ENCODE measurements at regions not wholly inside any gene's neighbourhood (a gene's known extent, or its start where the extent isn't known, plus 50 kb on each side); places are given as distances from the start of the nearest gene placed in this dataset.

- TF ChIP-seq CTCF (IDR thresholded peaks at IDR 0.05; ENCODE audit: low read length, missing control alignments), result no peak
- no peak overlapping the region for H3K4me3 ChIP-seq (replicated peaks; ENCODE audit: low read depth, low read length)
- DNase-seq (ENCODE audit: low read depth), result no peak
Measured at GRCh38 chr16:51685498-51685897, 534.4 kb upstream of the SALL1 start.

- no peak overlapping the region for H3K4me3 ChIP-seq (replicated peaks; ENCODE audit: low read depth, low read length)
- no peak for DNase-seq (ENCODE audit: low read depth)
- no peak for TF ChIP-seq CTCF (IDR thresholded peaks at IDR 0.05; ENCODE audit: low read length, missing control alignments)
Measured at GRCh38 chr16:51683882-51684281, 532.8 kb upstream of the SALL1 start.

- TF ChIP-seq CTCF (IDR thresholded peaks at IDR 0.05; ENCODE audit: low read length, missing control alignments), result no peak
- H3K4me3 ChIP-seq (replicated peaks; ENCODE audit: low read depth, low read length), result no peak overlapping the region
- no peak for DNase-seq (ENCODE audit: low read depth)
Measured at GRCh38 chr16:51682905-51683304, 531.8 kb upstream of the SALL1 start.

DNA sequence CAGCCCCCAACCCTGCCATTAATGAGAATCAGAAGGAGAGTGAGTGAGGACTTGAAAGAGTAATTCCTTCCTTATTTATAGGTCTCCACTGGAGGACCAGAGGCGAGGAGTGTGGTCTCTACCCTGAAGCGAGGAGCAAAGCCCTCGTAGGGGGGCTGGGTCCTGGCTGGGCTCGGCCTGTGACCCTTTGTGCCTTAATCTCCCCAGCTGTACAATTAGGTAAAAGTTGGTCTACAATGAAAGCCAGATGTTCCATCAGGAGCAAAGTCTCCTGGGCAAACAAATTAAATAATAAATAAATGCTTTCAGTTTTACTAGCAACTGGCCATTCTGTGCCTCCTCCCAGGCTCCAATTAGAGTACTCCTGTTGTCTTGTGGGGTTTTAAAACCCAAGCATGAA is 523.5 kb upstream of the SALL1 start:
- H3K4me3 ChIP-seq (replicated peaks; ENCODE audit: low read depth, low read length), result no peak overlapping the region
- TF ChIP-seq CTCF (IDR thresholded peaks at IDR 0.05; ENCODE audit: low read length, missing control alignments), result no peak
- DNase-seq (ENCODE audit: low read depth), result no peak

DNA sequence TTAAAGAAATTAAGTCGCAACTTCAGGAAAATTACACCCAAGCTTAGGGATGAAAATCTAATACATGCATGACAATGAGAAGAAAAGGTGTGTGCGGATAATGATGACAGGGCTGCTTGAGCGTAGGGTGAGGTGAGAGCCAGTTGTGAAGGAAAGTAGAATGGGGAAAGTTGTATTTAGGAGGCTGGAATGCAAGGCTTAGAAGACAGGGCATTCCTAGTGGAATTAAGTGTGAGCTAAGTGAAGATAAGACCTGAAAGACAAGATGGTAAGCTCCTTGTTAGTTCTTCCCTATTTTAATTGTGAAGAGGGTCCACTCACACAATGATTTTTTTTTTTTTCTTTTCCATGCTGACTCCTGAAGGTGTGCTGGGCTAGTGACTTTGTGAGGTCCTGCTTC is 519.5 kb upstream of the SALL1 start:
- TF ChIP-seq CTCF (IDR thresholded peaks at IDR 0.05; ENCODE audit: low read length, missing control alignments), result no peak
- no peak overlapping the region for H3K4me3 ChIP-seq (replicated peaks; ENCODE audit: low read depth, low read length)
- no peak for DNase-seq (ENCODE audit: low read depth)

GRCh38 chr16:51666821-51667220 is 515.8 kb upstream of the SALL1 start:
- no peak for DNase-seq (ENCODE audit: low read depth)
- no peak for TF ChIP-seq CTCF (IDR thresholded peaks at IDR 0.05; ENCODE audit: low read length, missing control alignments)
- no peak overlapping the region for H3K4me3 ChIP-seq (replicated peaks; ENCODE audit: low read depth, low read length)

- H3K4me3 ChIP-seq (replicated peaks; ENCODE audit: low read depth, low read length), result no peak overlapping the region
- no peak for TF ChIP-seq CTCF (IDR thresholded peaks at IDR 0.05; ENCODE audit: low read length, missing control alignments)
- DNase-seq (ENCODE audit: low read depth), result no peak
Measured at GRCh38 chr16:51666074-51666473, 515.0 kb upstream of the SALL1 start.

All from fibroblast of pulmonary artery (primary cell).